ENCODE measurements at regions not wholly inside any gene's neighbourhood (a gene's known extent, or its start where the extent isn't known, plus 50 kb on each side); places are given as distances from the start of the nearest gene placed in this dataset.

GRCh38 chr2:67124531-67124930 lies 272.6 kb upstream of the ETAA1 start:
- CTCF ChIA-PET = no interaction called here
- H2AFZ ChIP-seq (ENCODE audit: low read depth, low read length) = no peak overlapping the region
- no peaks in the 10 kb centered on the region for H3K79me2 ChIP-seq (ENCODE audit: control insufficient read depth, insufficient read depth, low read length)
- POLR2A ChIA-PET = no interaction called here
- no peak overlapping the region for H3K4me2 ChIP-seq (ENCODE audit: insufficient read depth, low read length)
- H3K9me3 ChIP-seq (replicated peaks; ENCODE audit: control insufficient read depth, insufficient read depth, low read length) = no peaks in the 10 kb centered on the region
- DNase-seq (ENCODE audit: low read depth, low spot score) (no peak), FAIRE-seq (no peak)
- no peak for TF ChIP-seq POLR2AphosphoS5 (IDR thresholded peaks at IDR 0.05; ENCODE audit: insufficient read depth, low read depth, low read length)
- BruUV-seq (replicated peaks) = no TSS peak
- no peaks in the 10 kb centered on the region for H3K27me3 ChIP-seq (ENCODE audit: control insufficient read depth in 2 of 2, insufficient read depth in 2 of 2, low read length in 2 of 2)
- no peaks in the 10 kb centered on the region for H3K9me1 ChIP-seq (replicated peaks; ENCODE audit: control insufficient read depth, extremely low read depth, insufficient read depth, low read length)
- intact Hi-C loops (cut with micrococcal nuclease) = no loop called here
- dilution Hi-C loops (cut with MboI; ENCODE audit: extremely low pct_ligation_motif_present, low sequenced_read_pairs) = no loop called here
- no peak overlapping the region for H3K9ac ChIP-seq (replicated peaks; ENCODE audit: extremely low read depth, insufficient read depth, low read length)
- no peaks in the 10 kb centered on the region for H4K20me1 ChIP-seq (replicated peaks; ENCODE audit: control insufficient read depth, extremely low read depth, insufficient read depth, low read length)
- no peaks in the 10 kb centered on the region for H3K36me3 ChIP-seq (ENCODE audit: control insufficient read depth in 2 of 2, extremely low read depth in 1 of 2, insufficient read depth in 2 of 2, low read length in 2 of 2)
- H3K4me1 ChIP-seq (ENCODE audit: control insufficient read depth, extremely low read depth, insufficient read depth, low read length) = no peaks in the 10 kb centered on the region
- H3K27ac ChIP-seq (ENCODE audit: insufficient read depth, low read depth, low read length) = no peak overlapping the region
- H3K4me3 ChIP-seq (replicated peaks in 1 of 3; ENCODE audit: insufficient read depth in 1 of 3, low read depth in 1 of 3, low read length in 3 of 3) = no peak overlapping the region

GRCh38 chr2:67130531-67131256 lies 266.4 kb upstream of the ETAA1 start:
- Histone ChIP-seq H3K4me1 (ENCODE audit: control insufficient read depth, extremely low read depth, insufficient read depth, low read length) (peaks cover 10% of the 10 kb centered on the region), H3K9ac (replicated peaks; ENCODE audit: extremely low read depth, insufficient read depth, low read length) (no peak overlapping the region), H2AFZ (ENCODE audit: low read depth, low read length) (no peak overlapping the region), H3K9me1 (replicated peaks; ENCODE audit: control insufficient read depth, extremely low read depth, insufficient read depth, low read length) (no peaks in the 10 kb centered on the region), H4K20me1 (replicated peaks; ENCODE audit: control insufficient read depth, extremely low read depth, insufficient read depth, low read length) (no peaks in the 10 kb centered on the region), H3K36me3 (ENCODE audit: control insufficient read depth in 2 of 2, extremely low read depth in 1 of 2, insufficient read depth in 2 of 2, low read length in 2 of 2) (no peaks in the 10 kb centered on the region), H3K4me3 (replicated peaks in 1 of 3; ENCODE audit: insufficient read depth in 1 of 3, low read depth in 1 of 3, low read length in 3 of 3) (no peak overlapping the region), H3K27me3 (ENCODE audit: control insufficient read depth in 2 of 2, insufficient read depth in 2 of 2, low read length in 2 of 2) (no peaks in the 10 kb centered on the region), H3K79me2 (ENCODE audit: control insufficient read depth, insufficient read depth, low read length) (no peaks in the 10 kb centered on the region), H3K27ac (ENCODE audit: insufficient read depth, low read depth, low read length) (peak overlapping the region; percentile 26), H3K4me2 (ENCODE audit: insufficient read depth, low read length) (peak overlapping the region; percentile 22), H3K9me3 (replicated peaks; ENCODE audit: control insufficient read depth, insufficient read depth, low read length) (no peaks in the 10 kb centered on the region)
- no TSS peak for BruUV-seq (replicated peaks)
- FAIRE-seq (peak; percentile 72), DNase-seq (ENCODE audit: low read depth, low spot score) (peak; percentile 94)
- TF ChIP-seq, protein P1, sequence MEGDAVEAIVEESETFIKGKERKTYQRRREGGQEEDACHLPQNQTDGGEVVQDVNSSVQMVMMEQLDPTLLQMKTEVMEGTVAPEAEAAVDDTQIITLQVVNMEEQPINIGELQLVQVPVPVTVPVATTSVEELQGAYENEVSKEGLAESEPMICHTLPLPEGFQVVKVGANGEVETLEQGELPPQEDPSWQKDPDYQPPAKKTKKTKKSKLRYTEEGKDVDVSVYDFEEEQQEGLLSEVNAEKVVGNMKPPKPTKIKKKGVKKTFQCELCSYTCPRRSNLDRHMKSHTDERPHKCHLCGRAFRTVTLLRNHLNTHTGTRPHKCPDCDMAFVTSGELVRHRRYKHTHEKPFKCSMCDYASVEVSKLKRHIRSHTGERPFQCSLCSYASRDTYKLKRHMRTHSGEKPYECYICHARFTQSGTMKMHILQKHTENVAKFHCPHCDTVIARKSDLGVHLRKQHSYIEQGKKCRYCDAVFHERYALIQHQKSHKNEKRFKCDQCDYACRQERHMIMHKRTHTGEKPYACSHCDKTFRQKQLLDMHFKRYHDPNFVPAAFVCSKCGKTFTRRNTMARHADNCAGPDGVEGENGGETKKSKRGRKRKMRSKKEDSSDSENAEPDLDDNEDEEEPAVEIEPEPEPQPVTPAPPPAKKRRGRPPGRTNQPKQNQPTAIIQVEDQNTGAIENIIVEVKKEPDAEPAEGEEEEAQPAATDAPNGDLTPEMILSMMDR (IDR thresholded peaks at IDR 0.05; ENCODE audit: extremely low read depth in 1 of 2, insufficient read depth in 1 of 2, low read depth in 1 of 2, low read length in 2 of 2) = no peak
- peak; percentile 13 for TF ChIP-seq FOS (IDR thresholded peaks at IDR 0.05; ENCODE audit: borderline replicate concordance, insufficient read depth, low read length)
- peak; percentile 23 for TF ChIP-seq POLR2AphosphoS5 (IDR thresholded peaks at IDR 0.05; ENCODE audit: insufficient read depth, low read depth, low read length)
- peak; percentile 17 for TF ChIP-seq JUN (IDR thresholded peaks at IDR 0.05; ENCODE audit: borderline replicate concordance, insufficient read depth, insufficient read length, low read depth)
- TF ChIP-seq, protein P2, sequence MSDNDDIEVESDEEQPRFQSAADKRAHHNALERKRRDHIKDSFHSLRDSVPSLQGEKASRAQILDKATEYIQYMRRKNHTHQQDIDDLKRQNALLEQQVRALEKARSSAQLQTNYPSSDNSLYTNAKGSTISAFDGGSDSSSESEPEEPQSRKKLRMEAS (IDR thresholded peaks at IDR 0.05; ENCODE audit: insufficient read depth, insufficient read length) = no peak
- no peak for TF ChIP-seq MYC (IDR thresholded peaks at IDR 0.05; ENCODE audit: low read depth, low read length)
- peak; percentile 29 for TF ChIP-seq GATA2 (IDR thresholded peaks at IDR 0.05; ENCODE audit: insufficient read depth, insufficient read length, low read depth, low read length)
- TF ChIP-seq POLR2A (IDR thresholded peaks at IDR 0.05; ENCODE audit: low read depth, low read length) = peak; percentile 42
- POLR2A ChIA-PET = interaction anchor here (0.6 kb wide), 2 partner anchors 43 to 555 kb away, joined by 5 read pairs; no protein-coding TSS in a partner anchor
- dilution Hi-C loops (cut with MboI; ENCODE audit: extremely low pct_ligation_motif_present, low sequenced_read_pairs) (no loop called here), intact Hi-C loops (cut with micrococcal nuclease) (loop anchor here (10.0 kb wide), 1 partner anchor 696 kb away; the partner anchor contains the start of gene MEIS1)
- CTCF ChIA-PET = interaction anchor here (0.6 to 1.1 kb wide), 4 partner anchors 29 to 901 kb away, joined by 3 to 5 read pairs (median 3); no protein-coding TSS in a partner anchor

All from endothelial cell of umbilical vein (primary cell).